ENCODE measurements at regions not wholly inside any gene's neighbourhood (a gene's known extent, or its start where the extent isn't known, plus 50 kb on each side); places are given as distances from the start of the nearest gene placed in this dataset.

GRCh38 chr4:3859571-3859970 is 93.4 kb downstream of the ADRA2C start:
- Histone ChIP-seq H3K27ac (no peak overlapping the region), H3K36me3 (no peaks in the 10 kb centered on the region), H3K9me3 (no peaks in the 10 kb centered on the region), H3K27me3 (peaks cover 0 to 95% (median 0%) of the 10 kb centered on the region in 4 donors), H3K4me1 (peaks cover 0 to 5% (median 0%) of the 10 kb centered on the region in 3 donors), H3K4me3 (no peak overlapping the region)
- DNase-seq, result no peak
- no peak for TF ChIP-seq POLR2A (IDR thresholded peaks at IDR 0.05)
- TF ChIP-seq CTCF (IDR thresholded peaks at IDR 0.05), result no peak
- 87 to 93% methylated on average over 5 of the region's 8 CpGs for whole genome bisulfite sequencing, 2 donors
- intact Hi-C loops (cut with DNase I), result no loop called here

- Histone ChIP-seq H3K9me3 (no peaks in the 10 kb centered on the region), H3K27ac (no peak overlapping the region), H3K36me3 (no peaks in the 10 kb centered on the region), H3K4me3 (no peak overlapping the region), H3K4me1 (peaks cover 0 to 5% (median 0%) of the 10 kb centered on the region in 3 donors), H3K27me3 (peaks cover 0 to 95% (median 0%) of the 10 kb centered on the region in 4 donors)
- intact Hi-C loops (cut with DNase I), result no loop called here
- no peak for DNase-seq
- TF ChIP-seq CTCF (IDR thresholded peaks at IDR 0.05), result no peak
- TF ChIP-seq POLR2A (IDR thresholded peaks at IDR 0.05), result no peak
- 35 to 93% methylated on average over 3 of the region's 35 CpGs for WGBS, 2 donors
Measured at GRCh38 chr4:3860061-3860912, 94.1 kb downstream of the ADRA2C start.

DNA sequence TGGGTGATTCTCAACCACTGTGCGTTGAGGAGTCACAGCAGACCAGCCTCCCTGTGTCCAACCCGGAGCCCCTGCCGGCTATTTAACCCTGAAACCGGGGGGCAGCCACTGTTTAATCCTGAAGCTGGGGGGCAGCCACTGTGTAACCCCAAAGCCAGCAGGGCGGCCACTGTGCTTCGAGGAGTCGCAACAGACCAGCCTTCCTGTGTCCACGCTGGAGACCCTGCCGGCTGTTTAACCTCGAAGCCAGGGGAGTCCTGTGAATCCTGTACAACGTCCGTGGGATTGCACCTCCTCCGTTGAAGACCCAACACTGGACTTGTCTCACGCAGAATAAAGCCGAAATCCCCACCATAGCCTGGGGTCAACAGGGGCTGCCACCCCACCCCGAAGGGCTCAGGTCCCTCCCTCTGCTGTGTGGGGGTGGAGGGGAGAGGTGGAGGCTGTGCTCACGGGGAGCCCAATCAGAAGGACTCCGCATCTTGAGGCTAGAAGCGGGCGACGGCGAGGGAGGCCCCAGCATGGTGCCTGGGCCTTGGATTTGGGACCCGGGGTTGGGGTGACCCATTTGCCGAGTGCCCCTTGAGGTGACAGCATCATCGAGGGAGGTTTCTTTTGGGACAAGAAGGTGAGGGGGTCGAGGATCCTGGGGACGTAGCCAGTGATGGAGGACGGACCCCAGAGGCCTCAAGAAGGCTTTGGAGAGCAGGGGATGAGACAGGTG is 94.9 kb downstream of the ADRA2C start:
- Histone ChIP-seq H3K4me3 (no peak overlapping the region), H3K9me3 (no peaks in the 10 kb centered on the region), H3K27me3 (peaks cover 0 to 94% (median 0%) of the 10 kb centered on the region in 4 donors), H3K4me1 (peaks cover 0 to 5% (median 0%) of the 10 kb centered on the region in 3 donors), H3K27ac (no peak overlapping the region), H3K36me3 (no peaks in the 10 kb centered on the region)
- WGBS, 2 donors, result 63 to 82% methylated on average over 4 to 16 of the region's 28 CpGs
- TF ChIP-seq CTCF (IDR thresholded peaks at IDR 0.05), result no peak
- no peak for TF ChIP-seq POLR2A (IDR thresholded peaks at IDR 0.05)
- DNase-seq, result no peak
- intact Hi-C loops (cut with DNase I), result no loop called here

DNA sequence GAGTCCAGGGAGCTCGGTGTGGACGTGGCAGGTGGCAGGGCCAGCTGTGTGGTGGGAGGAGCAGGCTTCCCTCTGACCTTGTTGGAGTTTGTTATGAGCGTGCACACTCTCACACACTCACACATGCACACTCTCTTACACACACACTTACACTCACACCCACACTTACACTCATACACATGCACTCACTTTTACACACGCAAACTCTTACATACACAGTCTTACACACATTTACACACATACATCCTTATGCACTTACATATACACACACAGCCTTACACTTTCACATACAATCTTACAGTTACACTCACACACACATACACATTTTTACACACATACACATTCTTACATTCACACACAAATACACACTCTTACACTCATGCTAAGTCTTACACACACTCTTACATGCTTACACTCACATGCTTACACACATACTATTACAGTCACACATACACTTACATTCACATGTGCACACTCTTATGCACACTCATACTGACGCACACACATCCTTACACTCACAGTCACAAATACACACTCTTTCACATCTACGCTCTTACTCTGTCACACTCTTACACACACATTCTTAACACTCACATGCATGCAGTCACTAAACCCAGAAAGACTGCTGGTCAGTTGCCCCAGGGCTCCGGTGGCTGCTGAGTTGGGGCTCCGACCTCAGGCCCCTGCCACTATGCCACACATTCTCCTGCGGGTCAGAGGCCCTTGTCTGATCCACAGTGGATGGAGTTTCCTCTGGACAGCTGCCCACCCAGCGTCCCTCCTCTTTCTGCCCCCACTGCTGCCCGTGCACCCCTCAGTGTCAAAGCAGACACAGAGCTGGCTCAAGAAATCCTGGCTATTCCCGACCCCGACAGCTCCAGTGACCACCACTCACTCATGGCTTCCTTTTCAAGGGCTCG is 95.8 kb downstream of the ADRA2C start:
- DNase-seq, result no peak
- H3K27ac ChIP-seq, result no peak overlapping the region
- H3K4me3 ChIP-seq, result no peak overlapping the region
- TF ChIP-seq CTCF (IDR thresholded peaks at IDR 0.05) (no peak), POLR2A (IDR thresholded peaks at IDR 0.05) (no peak)
- intact Hi-C loops (cut with DNase I), result no loop called here
- H3K4me1 ChIP-seq, result peaks cover 0 to 5% (median 0%) of the 10 kb centered on the region in 3 donors
- H3K9me3 ChIP-seq, result no peaks in the 10 kb centered on the region
- H3K27me3 ChIP-seq, result peaks cover 0 to 96% (median 0%) of the 10 kb centered on the region in 4 donors
- WGBS, 2 donors, result 69 to 73% methylated on average over 9 to 10 of the region's 14 CpGs
- H3K36me3 ChIP-seq, result no peaks in the 10 kb centered on the region
